Prostate gland (tissue), 2 donors: ENCODE measurements at regions not wholly inside any gene's neighbourhood (a gene's known extent, or its start where the extent isn't known, plus 50 kb on each side); places are given as distances from the start of the nearest gene placed in this dataset.

Source experiments
- POLR2A ChIP-seq: fragments of 450-650 bp; IDR thresholded peaks from one replicate; pipeline ENCODE4 v1.6.1; 2016; ENCODE audit warnings: antibody characterized with exemption, mild to moderate bottlenecking
- TF ChIP-seq, protein P1 (sequence below), 4 experiments: fragments of 200-600 bp in 2 of 4; fragments of 450-650 bp in 2 of 4; sonication (generic) in 2 of 4; IDR thresholded peaks; 1 replicate in 3 of 4; 2 replicates in 1 of 4; pipeline ENCODE4 v1.5.1; 2016 to 2019; ENCODE audit warnings: antibody characterized with exemption in 4 of 4, mild to moderate bottlenecking in 2 of 4, moderate library complexity in 2 of 4

DNA sequence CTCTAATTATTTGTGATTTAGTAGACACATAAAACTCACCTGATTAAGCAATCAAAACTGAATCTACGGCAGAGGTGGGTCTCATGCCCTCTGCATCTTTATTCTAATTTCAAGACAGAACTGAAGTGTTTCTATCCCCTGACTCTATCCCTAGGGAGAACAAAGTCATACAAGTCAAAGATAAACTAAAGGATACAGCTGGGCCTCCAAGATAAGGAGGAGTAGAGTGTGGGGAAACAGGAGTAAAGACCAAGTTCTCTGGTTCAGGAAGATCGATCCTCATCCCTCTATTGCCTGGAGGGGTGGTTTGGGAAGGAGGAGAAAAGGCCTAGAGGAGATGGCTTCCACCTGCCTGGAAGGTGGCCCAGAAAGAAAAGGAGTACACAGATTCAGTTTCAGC, 58.7 kb upstream of the BBX start:
- TF ChIP-seq, protein P1, sequence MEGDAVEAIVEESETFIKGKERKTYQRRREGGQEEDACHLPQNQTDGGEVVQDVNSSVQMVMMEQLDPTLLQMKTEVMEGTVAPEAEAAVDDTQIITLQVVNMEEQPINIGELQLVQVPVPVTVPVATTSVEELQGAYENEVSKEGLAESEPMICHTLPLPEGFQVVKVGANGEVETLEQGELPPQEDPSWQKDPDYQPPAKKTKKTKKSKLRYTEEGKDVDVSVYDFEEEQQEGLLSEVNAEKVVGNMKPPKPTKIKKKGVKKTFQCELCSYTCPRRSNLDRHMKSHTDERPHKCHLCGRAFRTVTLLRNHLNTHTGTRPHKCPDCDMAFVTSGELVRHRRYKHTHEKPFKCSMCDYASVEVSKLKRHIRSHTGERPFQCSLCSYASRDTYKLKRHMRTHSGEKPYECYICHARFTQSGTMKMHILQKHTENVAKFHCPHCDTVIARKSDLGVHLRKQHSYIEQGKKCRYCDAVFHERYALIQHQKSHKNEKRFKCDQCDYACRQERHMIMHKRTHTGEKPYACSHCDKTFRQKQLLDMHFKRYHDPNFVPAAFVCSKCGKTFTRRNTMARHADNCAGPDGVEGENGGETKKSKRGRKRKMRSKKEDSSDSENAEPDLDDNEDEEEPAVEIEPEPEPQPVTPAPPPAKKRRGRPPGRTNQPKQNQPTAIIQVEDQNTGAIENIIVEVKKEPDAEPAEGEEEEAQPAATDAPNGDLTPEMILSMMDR (IDR thresholded peaks at IDR 0.05), result no peak
- TF ChIP-seq POLR2A, result no peak
